PFSK-1 (cell line): ENCODE measurements at regions not wholly inside any gene's neighbourhood (a gene's known extent, or its start where the extent isn't known, plus 50 kb on each side); places are given as distances from the start of the nearest gene placed in this dataset.

Experiments
- FOXP2 ChIP-seq: optimal IDR thresholded peaks from 2 replicates; pipeline ENCODE3; 2011; ENCODE audit warnings: borderline replicate concordance, control low read depth, inconsistent platforms; ENCODE audit not compliant: insufficient read depth; ENCODE audit errors: extremely low read length, extremely low read depth
- POLR2AphosphoS5 ChIP-seq: IDR thresholded peaks from 2 replicates; pipeline ENCODE4 v1.6.1; 2012; ENCODE audit warnings: low read depth, mild to moderate bottlenecking, control low read depth, low read length, moderate library complexity
- REST ChIP-seq, 2 experiments: IDR thresholded peaks; 2 replicates each; pipeline versions ENCODE4 v1.6.1 to v1.8.0; 2011 to 2012; ENCODE audit warnings: low read depth in 2 of 2, low read length in 2 of 2, control low read depth in 1 of 2, inconsistent platforms in 1 of 2, mild to moderate bottlenecking in 1 of 2, moderate library complexity in 1 of 2; ENCODE audit not compliant: insufficient read depth in 1 of 2
- SIN3A ChIP-seq: IDR thresholded peaks from 2 replicates; pipeline ENCODE4 v1.6.1; 2012; ENCODE audit warnings: mild to moderate bottlenecking, low read length, moderate library complexity, borderline replicate concordance; ENCODE audit not compliant: insufficient read depth
- TAF1 ChIP-seq: IDR thresholded peaks from 2 replicates; pipeline ENCODE4 v1.6.1; 2012; ENCODE audit warnings: low read length, control low read depth, borderline replicate concordance; ENCODE audit not compliant: insufficient read depth

GRCh38 chr20:59456342-59457279 lies 147.7 kb upstream of the PHACTR3 start:
- TF ChIP-seq REST (IDR thresholded peaks at IDR 0.05; ENCODE audit: insufficient read depth in 1 of 2, low read depth in 2 of 2, low read length in 2 of 2) (no peak), FOXP2 (no peak), POLR2AphosphoS5 (no peak), TAF1 (no peak), SIN3A (no peak)

- TF ChIP-seq REST (IDR thresholded peaks at IDR 0.05; ENCODE audit: insufficient read depth in 1 of 2, low read depth in 2 of 2, low read length in 2 of 2), result no peak
Measured at GRCh38 chr20:59458645-59459044, 145.7 kb upstream of the PHACTR3 start.

GRCh38 chr20:59459586-59459985 lies 144.8 kb upstream of the PHACTR3 start:
- TF ChIP-seq SIN3A (no peak), POLR2AphosphoS5 (no peak), FOXP2 (no peak), TAF1 (no peak), REST (IDR thresholded peaks at IDR 0.05; ENCODE audit: insufficient read depth in 1 of 2, low read depth in 2 of 2, low read length in 2 of 2) (no peak)

GRCh38 chr20:59460352-59460751 lies 144.0 kb upstream of the PHACTR3 start:
- TF ChIP-seq POLR2AphosphoS5 (no peak), FOXP2 (no peak), SIN3A (no peak), REST (IDR thresholded peaks at IDR 0.05; ENCODE audit: insufficient read depth in 1 of 2, low read depth in 2 of 2, low read length in 2 of 2) (no peak), TAF1 (no peak)
